Muscle layer of colon (tissue), 2 donors: ENCODE measurements at regions not wholly inside any gene's neighbourhood (a gene's known extent, or its start where the extent isn't known, plus 50 kb on each side); places are given as distances from the start of the nearest gene placed in this dataset.

Source experiments
- H3K27ac ChIP-seq: one replicate; pipeline ENCODE4 v1.7.0; 2013; ENCODE audit warnings: low read depth, mild to moderate bottlenecking, low read length, moderate library complexity
- H3K27me3 ChIP-seq, 2 donors: one replicate each; pipeline ENCODE4 v1.7.0; 2013; ENCODE audit warnings: low read length in 2 of 2, mild to moderate bottlenecking in 2 of 2; ENCODE audit not compliant: insufficient read depth in 2 of 2, control insufficient read depth in 1 of 2
- H3K36me3 ChIP-seq: one replicate; pipeline ENCODE4 v1.7.0; 2013; ENCODE audit warnings: mild to moderate bottlenecking, low read length; ENCODE audit not compliant: insufficient read depth
- H3K4me1 ChIP-seq: one replicate; pipeline ENCODE4 v1.7.0; 2013; ENCODE audit warnings: mild to moderate bottlenecking, low read length; ENCODE audit not compliant: insufficient read depth
- H3K4me3 ChIP-seq, 2 donors: one replicate each; pipeline ENCODE4 v1.7.0; 2013; ENCODE audit warnings: low read length in 2 of 2, low read depth in 1 of 2, mild to moderate bottlenecking in 1 of 2, moderate library complexity in 1 of 2
- H3K9ac ChIP-seq: one replicate; pipeline ENCODE4 v1.7.0; 2013; ENCODE audit warnings: low read length
- H3K9me3 ChIP-seq: one replicate; pipeline ENCODE4 v1.7.0; 2013; ENCODE audit warnings: mild to moderate bottlenecking, low read length
- donor health status: abdominal sarcoma.
- donor health status: Adenocarcinoma of cecum.

GRCh38 chr5:164881442-164881841 lies 1376.0 kb downstream of the MAT2B start:
- Histone ChIP-seq H3K4me3 (no peak overlapping the region), H3K27me3 (no peaks in the 10 kb centered on the region), H3K4me1 (no peaks in the 10 kb centered on the region), H3K27ac (no peak overlapping the region), H3K9ac (no peak overlapping the region), H3K9me3 (no peaks in the 10 kb centered on the region), H3K36me3 (no peaks in the 10 kb centered on the region)

GRCh38 chr5:164885179-164885578 lies 1379.8 kb downstream of the MAT2B start:
- Histone ChIP-seq H3K9me3 (no peaks in the 10 kb centered on the region), H3K27ac (no peak overlapping the region), H3K4me1 (no peaks in the 10 kb centered on the region), H3K36me3 (no peaks in the 10 kb centered on the region), H3K9ac (no peak overlapping the region), H3K4me3 (no peak overlapping the region), H3K27me3 (no peaks in the 10 kb centered on the region)

- Histone ChIP-seq H3K36me3 (no peaks in the 10 kb centered on the region), H3K4me1 (no peaks in the 10 kb centered on the region), H3K27me3 (no peaks in the 10 kb centered on the region), H3K9ac (no peak overlapping the region), H3K27ac (no peak overlapping the region), H3K4me3 (no peak overlapping the region), H3K9me3 (no peaks in the 10 kb centered on the region)
Measured at GRCh38 chr5:164893071-164893470, 1387.7 kb downstream of the MAT2B start.

- H3K9me3 ChIP-seq = no peaks in the 10 kb centered on the region
- H3K27me3 ChIP-seq = no peaks in the 10 kb centered on the region
- H3K4me1 ChIP-seq = no peaks in the 10 kb centered on the region
- no peaks in the 10 kb centered on the region for H3K36me3 ChIP-seq
- H3K27ac ChIP-seq = no peak overlapping the region
- H3K9ac ChIP-seq = no peak overlapping the region
- H3K4me3 ChIP-seq = no peak overlapping the region
Measured at GRCh38 chr5:164898705-164899104, 1393.3 kb downstream of the MAT2B start.

- H3K27me3 ChIP-seq = no peaks in the 10 kb centered on the region
- H3K27ac ChIP-seq = no peak overlapping the region
- no peak overlapping the region for H3K9ac ChIP-seq
- no peak overlapping the region for H3K4me3 ChIP-seq
- no peaks in the 10 kb centered on the region for H3K36me3 ChIP-seq
- H3K4me1 ChIP-seq = no peaks in the 10 kb centered on the region
- H3K9me3 ChIP-seq = no peaks in the 10 kb centered on the region
Measured at GRCh38 chr5:164909673-164910072, 1404.3 kb downstream of the MAT2B start.

- H3K9ac ChIP-seq = no peak overlapping the region
- H3K27me3 ChIP-seq = no peaks in the 10 kb centered on the region
- H3K36me3 ChIP-seq = no peaks in the 10 kb centered on the region
- peaks cover 5% of the 10 kb centered on the region for H3K9me3 ChIP-seq
- no peak overlapping the region for H3K4me3 ChIP-seq
- H3K4me1 ChIP-seq = no peaks in the 10 kb centered on the region
- H3K27ac ChIP-seq = no peak overlapping the region
Measured at GRCh38 chr5:164921722-164922121, 1416.3 kb downstream of the MAT2B start.

- Histone ChIP-seq H3K27ac (no peak overlapping the region), H3K36me3 (no peaks in the 10 kb centered on the region), H3K27me3 (no peaks in the 10 kb centered on the region), H3K9me3 (no peaks in the 10 kb centered on the region), H3K4me1 (no peaks in the 10 kb centered on the region), H3K4me3 (no peak overlapping the region), H3K9ac (no peak overlapping the region)
Measured at GRCh38 chr5:164934039-164934438, 1428.6 kb downstream of the MAT2B start.

- no peaks in the 10 kb centered on the region for H3K36me3 ChIP-seq
- H3K9ac ChIP-seq = no peak overlapping the region
- no peak overlapping the region for H3K27ac ChIP-seq
- no peaks in the 10 kb centered on the region for H3K4me1 ChIP-seq
- no peaks in the 10 kb centered on the region for H3K9me3 ChIP-seq
- H3K4me3 ChIP-seq = no peak overlapping the region
- H3K27me3 ChIP-seq = no peaks in the 10 kb centered on the region
Measured at GRCh38 chr5:164934561-164934960, 1429.1 kb downstream of the MAT2B start.

- no peaks in the 10 kb centered on the region for H3K27me3 ChIP-seq
- H3K27ac ChIP-seq = no peak overlapping the region
- no peak overlapping the region for H3K9ac ChIP-seq
- no peaks in the 10 kb centered on the region for H3K36me3 ChIP-seq
- no peak overlapping the region for H3K4me3 ChIP-seq
- H3K4me1 ChIP-seq = no peaks in the 10 kb centered on the region
- no peaks in the 10 kb centered on the region for H3K9me3 ChIP-seq
Measured at GRCh38 chr5:164941132-164941531, 1435.7 kb downstream of the MAT2B start.

- Histone ChIP-seq H3K27ac (no peak overlapping the region), H3K4me1 (no peaks in the 10 kb centered on the region)
Measured at GRCh38 chr5:164950927-164951326, 1445.5 kb downstream of the MAT2B start.

GRCh38 chr5:164951570-164951969 lies 1446.2 kb downstream of the MAT2B start:
- Histone ChIP-seq H3K27me3 (no peaks in the 10 kb centered on the region), H3K9me3 (no peaks in the 10 kb centered on the region), H3K36me3 (no peaks in the 10 kb centered on the region), H3K9ac (no peak overlapping the region), H3K27ac (no peak overlapping the region), H3K4me3 (no peak overlapping the region), H3K4me1 (no peaks in the 10 kb centered on the region)

More at GRCh38 chr5:164950927-164951326, 1445.5 kb downstream of the MAT2B start:
- no peak overlapping the region for H3K9ac ChIP-seq
- no peaks in the 10 kb centered on the region for H3K27me3 ChIP-seq
- H3K4me3 ChIP-seq = no peak overlapping the region
- no peaks in the 10 kb centered on the region for H3K36me3 ChIP-seq
- no peaks in the 10 kb centered on the region for H3K9me3 ChIP-seq

GRCh38 chr5:164958688-164959087 lies 1453.3 kb downstream of the MAT2B start:
- H3K4me1 ChIP-seq = no peaks in the 10 kb centered on the region

More at GRCh38 chr5:164958688-164959087, 1453.3 kb downstream of the MAT2B start:
- Histone ChIP-seq H3K36me3 (no peaks in the 10 kb centered on the region), H3K4me3 (no peak overlapping the region), H3K9me3 (no peaks in the 10 kb centered on the region), H3K27ac (no peak overlapping the region), H3K27me3 (no peaks in the 10 kb centered on the region), H3K9ac (no peak overlapping the region)
